Nucleus accumbens (tissue), 56 donors: ENCODE measurements at regions not wholly inside any gene's neighbourhood (a gene's known extent, or its start where the extent isn't known, plus 50 kb on each side); places are given as distances from the start of the nearest gene placed in this dataset.

ENCODE experiments used
- DNase-seq, 56 donors: peaks; one replicate each; lab custom pipeline; 2025; lab: John Stamatoyannopoulos, UW

GRCh38 chr11:80524349-80524748 is 1083.5 kb upstream of the TENM4 start:
- DNase-seq: no peak

GRCh38 chr11:80523057-80523456 is 1082.2 kb upstream of the TENM4 start:
- no peak for DNase-seq

GRCh38 chr11:80521592-80521991 is 1080.8 kb upstream of the TENM4 start:
- DNase-seq: no peak

- DNase-seq: no peak
Observed at GRCh38 chr11:80520507-80520887, 1079.7 kb upstream of the TENM4 start.

- DNase-seq: no peak
Observed at GRCh38 chr11:80519596-80520506, 1079.0 kb upstream of the TENM4 start.

- no peak for DNase-seq
Observed at GRCh38 chr11:80517701-80518100, 1076.9 kb upstream of the TENM4 start.

- DNase-seq: no peak
Observed at GRCh38 chr11:80515097-80515496, 1074.3 kb upstream of the TENM4 start.

GRCh38 chr11:80512491-80512890 is 1071.7 kb upstream of the TENM4 start:
- DNase-seq: no peak

GRCh38 chr11:80505771-80506170 is 1064.9 kb upstream of the TENM4 start:
- no peak for DNase-seq

GRCh38 chr11:80503990-80504389 is 1063.2 kb upstream of the TENM4 start:
- no peak for DNase-seq

- DNase-seq: no peak
Observed at GRCh38 chr11:80502511-80502910, 1061.7 kb upstream of the TENM4 start.

- no peak for DNase-seq
Observed at GRCh38 chr11:80495116-80495515, 1054.3 kb upstream of the TENM4 start.

GRCh38 chr11:80487952-80488351 is 1047.1 kb upstream of the TENM4 start:
- DNase-seq: no peak

GRCh38 chr11:80486678-80487077 is 1045.8 kb upstream of the TENM4 start:
- no peak for DNase-seq

- no peak for DNase-seq
Observed at GRCh38 chr11:80477178-80477577, 1036.3 kb upstream of the TENM4 start.

GRCh38 chr11:80473562-80473961 is 1032.7 kb upstream of the TENM4 start:
- DNase-seq: no peak

GRCh38 chr11:80469871-80470270 is 1029.0 kb upstream of the TENM4 start:
- DNase-seq: no peak

- DNase-seq: no peak
Observed at GRCh38 chr11:80466570-80466969, 1025.7 kb upstream of the TENM4 start.

GRCh38 chr11:80462211-80462610 is 1021.4 kb upstream of the TENM4 start:
- DNase-seq: peak in 5 of 56 donors; percentile 2 to 29 (median 3)

GRCh38 chr11:80458376-80458775 is 1017.5 kb upstream of the TENM4 start:
- no peak for DNase-seq

- DNase-seq: no peak
Observed at GRCh38 chr11:80457823-80458222, 1017.0 kb upstream of the TENM4 start.

GRCh38 chr11:80455818-80456217 is 1015.0 kb upstream of the TENM4 start:
- DNase-seq: no peak

- no peak for DNase-seq
Observed at GRCh38 chr11:80451105-80451504, 1010.3 kb upstream of the TENM4 start.
